Hepatocyte (in vitro differentiated cells): ENCODE measurements at regions not wholly inside any gene's neighbourhood (a gene's known extent, or its start where the extent isn't known, plus 50 kb on each side); places are given as distances from the start of the nearest gene placed in this dataset.

Experiments used
- DNase-seq: peaks from one replicate; pipeline ENCODE4 v3.0.0-alpha.2; 2016; ENCODE audit warnings: low spot score
- H2AFZ ChIP-seq: fragments of 200-600 bp; sonication (generic); 2 replicates; pipeline ENCODE4 v1.6.0; 2016; ENCODE audit warnings: antibody characterized with exemption, mild to moderate bottlenecking
- H3K27ac ChIP-seq: fragments of 200-600 bp; sonication (generic); 2 replicates; pipeline ENCODE4 v1.5.1; 2016; ENCODE audit warnings: mild to moderate bottlenecking
- H3K27me3 ChIP-seq: fragments of 200-600 bp; sonication (generic); 2 replicates; pipeline ENCODE4 v1.6.1; 2016
- H3K36me3 ChIP-seq: fragments of 200-600 bp; sonication (generic); replicated peaks from 2 replicates; pipeline ENCODE4 v1.5.1; 2016; ENCODE audit warnings: low read depth; ENCODE audit not compliant: insufficient read depth
- H3K4me1 ChIP-seq: fragments of 200-600 bp; sonication (generic); 2 replicates; pipeline ENCODE4 v1.5.1; 2016; ENCODE audit warnings: mild to moderate bottlenecking, moderate library complexity; ENCODE audit not compliant: insufficient read depth
- H3K4me2 ChIP-seq: fragments of 200-600 bp; sonication (generic); 2 replicates; pipeline ENCODE4 v1.6.0; 2016
- H3K4me3 ChIP-seq: fragments of 200-600 bp; sonication (generic); 2 replicates; pipeline ENCODE4 v1.5.1; 2016; ENCODE audit warnings: mild to moderate bottlenecking
- H3K79me2 ChIP-seq: fragments of 200-600 bp; sonication (generic); 2 replicates; pipeline ENCODE4 v1.6.0; 2017; ENCODE audit warnings: mild to moderate bottlenecking
- H3K9me2 ChIP-seq: fragments of 200-600 bp; sonication (generic); replicated peaks from 2 replicates; pipeline ENCODE4 v1.6.0; 2017; ENCODE audit warnings: mild to moderate bottlenecking; ENCODE audit not compliant: insufficient read depth
- H3K9me3 ChIP-seq: fragments of 200-600 bp; sonication (generic); 2 replicates; pipeline ENCODE4 v1.5.1; 2016; ENCODE audit warnings: low read depth, mild to moderate bottlenecking
- H4K20me1 ChIP-seq: fragments of 200-600 bp; sonication (generic); 2 replicates; pipeline ENCODE4 v1.6.0; 2016; ENCODE audit warnings: mild to moderate bottlenecking; ENCODE audit not compliant: insufficient read depth, poor library complexity, severe bottlenecking
- CTCF ChIP-seq: fragments of 200-600 bp; sonication (generic); IDR thresholded peaks from 2 replicates; pipeline ENCODE4 v1.5.1; 2016; ENCODE audit warnings: antibody characterized with exemption, mild to moderate bottlenecking; ENCODE audit not compliant: poor library complexity
- EZH2 ChIP-seq: fragments of 200-600 bp; sonication (generic); IDR thresholded peaks from 2 replicates; pipeline ENCODE4 v1.6.1; 2016; ENCODE audit warnings: antibody characterized with exemption, mild to moderate bottlenecking, borderline replicate concordance
- EZH2phosphoT487 ChIP-seq: fragments of 200-600 bp; sonication (generic); IDR thresholded peaks from one replicate; pipeline ENCODE4 v1.6.1; 2018; ENCODE audit warnings: antibody characterized with exemption, mild to moderate bottlenecking, low read depth, moderate library complexity; ENCODE audit not compliant: unreplicated experiment, severe bottlenecking
- WGBS: methylation state at CpG from one replicate; pipeline ENCODE4 v1.1.6; 2016; ENCODE audit warnings: low lambda C conversion rate; ENCODE audit errors: missing lambda C conversion rate; 5-methylcytosine and 5-hydroxymethylcytosine counted together

- H3K36me3 ChIP-seq, result no peaks in the 10 kb centered on the region
- no peaks in the 10 kb centered on the region for H4K20me1 ChIP-seq
- 86% methylated on average over 2 of the region's 2 CpGs for WGBS
- TF ChIP-seq EZH2 (no peak), CTCF (no peak), EZH2phosphoT487 (no peak)
- H3K9me2 ChIP-seq, result no peaks in the 10 kb centered on the region
- H3K4me2 ChIP-seq, result no peak overlapping the region
- no peaks in the 10 kb centered on the region for H3K27me3 ChIP-seq
- no peaks in the 10 kb centered on the region for H3K4me1 ChIP-seq
- H3K9me3 ChIP-seq, result no peaks in the 10 kb centered on the region
- no peak overlapping the region for H3K27ac ChIP-seq
- H3K4me3 ChIP-seq, result no peak overlapping the region
- H2AFZ ChIP-seq, result no peak overlapping the region
- no peak for DNase-seq
- no peaks in the 10 kb centered on the region for H3K79me2 ChIP-seq
Measured at GRCh38 chr2:142236181-142236580, 105.4 kb upstream of the LRP1B start.

DNA sequence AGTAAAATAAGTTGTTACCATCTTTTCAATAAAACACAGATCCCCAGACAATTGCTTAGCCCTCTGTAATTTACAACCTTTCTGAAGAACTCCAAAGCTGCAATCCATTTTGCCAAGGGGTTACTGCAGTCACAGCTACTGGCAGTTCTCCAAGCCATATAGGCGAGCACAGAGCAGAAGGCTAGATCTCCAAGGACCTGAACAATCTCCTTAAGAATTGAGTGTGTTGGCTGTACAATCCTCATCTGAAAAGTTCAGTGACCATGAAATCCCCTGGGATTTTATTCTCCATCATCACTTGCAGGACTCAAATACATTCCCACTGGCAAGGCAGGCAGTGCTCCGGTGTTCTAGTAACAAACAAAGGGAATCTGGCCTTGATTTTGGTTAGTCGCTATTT, 103.9 kb upstream of the LRP1B start:
- H3K27ac ChIP-seq, result no peak overlapping the region
- H3K4me2 ChIP-seq, result no peak overlapping the region
- H3K4me3 ChIP-seq, result no peak overlapping the region
- H3K4me1 ChIP-seq, result no peaks in the 10 kb centered on the region
- no peak for DNase-seq
- H3K36me3 ChIP-seq, result no peaks in the 10 kb centered on the region
- no peaks in the 10 kb centered on the region for H3K79me2 ChIP-seq
- H2AFZ ChIP-seq, result no peak overlapping the region
- H3K9me2 ChIP-seq, result no peaks in the 10 kb centered on the region
- whole genome bisulfite sequencing, result 73% methylated on average over 3 of the region's 3 CpGs
- no peaks in the 10 kb centered on the region for H3K9me3 ChIP-seq
- H3K27me3 ChIP-seq, result no peaks in the 10 kb centered on the region
- no peaks in the 10 kb centered on the region for H4K20me1 ChIP-seq
- TF ChIP-seq EZH2phosphoT487, result no peak
- no peak for TF ChIP-seq CTCF
- no peak for TF ChIP-seq EZH2

- H3K9me3 ChIP-seq, result no peaks in the 10 kb centered on the region
- TF ChIP-seq EZH2 (no peak), CTCF (no peak), EZH2phosphoT487 (no peak)
- H3K4me1 ChIP-seq, result no peaks in the 10 kb centered on the region
- no peaks in the 10 kb centered on the region for H3K9me2 ChIP-seq
- H3K36me3 ChIP-seq, result no peaks in the 10 kb centered on the region
- H4K20me1 ChIP-seq, result no peaks in the 10 kb centered on the region
- H3K27ac ChIP-seq, result no peak overlapping the region
- H3K4me2 ChIP-seq, result no peak overlapping the region
- no peaks in the 10 kb centered on the region for H3K79me2 ChIP-seq
- H2AFZ ChIP-seq, result no peak overlapping the region
- no peaks in the 10 kb centered on the region for H3K27me3 ChIP-seq
- H3K4me3 ChIP-seq, result no peak overlapping the region
- no peak for DNase-seq
Measured at GRCh38 chr2:142223309-142223708, 92.5 kb upstream of the LRP1B start.

DNA sequence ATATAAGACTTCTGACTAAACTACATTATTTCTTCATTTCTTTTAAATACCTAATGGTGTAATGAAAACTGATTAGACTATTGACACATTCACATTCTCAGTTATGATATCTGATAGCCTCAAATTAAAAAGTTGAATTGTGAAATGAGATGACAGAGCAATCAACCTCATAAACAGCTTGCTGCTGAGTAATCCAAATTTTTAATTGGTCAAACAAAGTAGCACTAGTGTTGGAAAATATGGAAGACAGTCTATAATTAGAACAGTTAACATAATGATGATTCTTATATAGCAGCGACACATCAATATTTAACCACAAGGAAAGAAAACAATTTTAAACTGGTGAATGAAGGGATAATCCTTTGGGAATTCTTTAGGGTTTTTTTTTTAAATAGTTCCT, 91.9 kb upstream of the LRP1B start:
- no peak overlapping the region for H2AFZ ChIP-seq
- H3K27me3 ChIP-seq, result no peaks in the 10 kb centered on the region
- no peaks in the 10 kb centered on the region for H3K36me3 ChIP-seq
- no peak overlapping the region for H3K4me2 ChIP-seq
- H3K9me2 ChIP-seq, result no peaks in the 10 kb centered on the region
- no peak overlapping the region for H3K4me3 ChIP-seq
- no peaks in the 10 kb centered on the region for H3K4me1 ChIP-seq
- 97% methylated on average over 1 of the region's 1 CpG for WGBS
- H3K9me3 ChIP-seq, result no peaks in the 10 kb centered on the region
- H3K27ac ChIP-seq, result no peak overlapping the region
- H4K20me1 ChIP-seq, result no peaks in the 10 kb centered on the region
- TF ChIP-seq CTCF (no peak), EZH2phosphoT487 (no peak), EZH2 (no peak)
- H3K79me2 ChIP-seq, result no peaks in the 10 kb centered on the region
- DNase-seq, result no peak
